Kidney (tissue), 13 donors: ENCODE measurements at regions not wholly inside any gene's neighbourhood (a gene's known extent, or its start where the extent isn't known, plus 50 kb on each side); places are given as distances from the start of the nearest gene placed in this dataset.

Experiments used
- DNase-seq, 5 donors: peaks; one replicate each; pipeline ENCODE4 v3.0.0-alpha.2; 2013 to 2020
- FAIRE-seq: peaks from 2 replicates; lab custom pipeline; 2012; peaks lifted over from hg19 to GRCh38; lab: Jason Lieb, UNC
- H3K27ac ChIP-seq, 2 donors: one replicate each; pipeline ENCODE4 v1.7.0; 2013; ENCODE audit warnings: low read depth in 2 of 2, low read length in 2 of 2, inconsistent platforms in 1 of 2
- H3K27me3 ChIP-seq: one replicate; pipeline ENCODE4 v1.7.1; 2013; ENCODE audit warnings: low read length, inconsistent platforms; ENCODE audit not compliant: control insufficient read depth, insufficient read depth
- H3K36me3 ChIP-seq, 3 donors: one replicate each; pipeline versions ENCODE4 v1.7.0 to v1.7.1; 2013; ENCODE audit warnings: low read length in 3 of 3, control low read depth in 1 of 3, inconsistent platforms in 1 of 3; ENCODE audit not compliant: insufficient read depth in 3 of 3, control insufficient read depth in 2 of 3
- H3K4me1 ChIP-seq, 3 donors: one replicate each; pipeline versions ENCODE4 v1.7.0 to v1.7.1; 2013; ENCODE audit warnings: low read length in 3 of 3, inconsistent platforms in 1 of 3, low read depth in 1 of 3; ENCODE audit not compliant: control insufficient read depth in 2 of 3, insufficient read depth in 2 of 3
- H3K4me3 ChIP-seq, 3 donors: one replicate each; pipeline versions ENCODE4 v1.7.0 to v1.8.1; 2013; ENCODE audit warnings: low read length in 3 of 3, control low read depth in 1 of 3, inconsistent platforms in 1 of 3
- H3K9ac ChIP-seq, 3 donors: one replicate each; pipeline versions ENCODE4 v1.7.0 to v1.7.1; 2013; ENCODE audit warnings: low read length in 3 of 3, control low read depth in 1 of 3, inconsistent platforms in 1 of 3
- H3K9me3 ChIP-seq, 3 donors: one replicate each; pipeline versions ENCODE4 v1.7.0 to v1.7.1; 2013; ENCODE audit warnings: low read length in 3 of 3, control low read depth in 1 of 3, inconsistent platforms in 1 of 3; ENCODE audit not compliant: control insufficient read depth in 2 of 3, insufficient read depth in 1 of 3
- CTCF ChIP-seq: IDR thresholded peaks from 3 replicates; pipeline ENCODE4 v1.5.1; 2012; ENCODE audit warnings: mild to moderate bottlenecking, moderate library complexity, borderline replicate concordance; ENCODE audit not compliant: insufficient read depth; ENCODE audit errors: extremely low read depth
- intact Hi-C: fragments of 100-400 bp; cut with DNase I; formaldehyde crosslinking; loops from one replicate; pipeline ENCODE4 v1.11.1; 2022
- donor health status: control.
- donor health status: control.
- donor health status: control.
- donor health status: control.
- donor health status: control.
- donor health status: DM: yes; HTN: yes; CAD: no.
- donor health status: Normal renal cell carcinoma (clear cell type).

GRCh38 chr13:85666356-85666755, 132.9 kb downstream of the SLITRK6 start:
- Histone ChIP-seq H3K27me3 (no peaks in the 10 kb centered on the region), H3K9ac (no peak overlapping the region), H3K4me1 (no peaks in the 10 kb centered on the region), H3K9me3 (no peaks in the 10 kb centered on the region), H3K36me3 (no peaks in the 10 kb centered on the region), H3K27ac (no peak overlapping the region), H3K4me3 (no peak overlapping the region)
- DNase-seq (peak in 2 of 5 donors; percentile 24 to 40), FAIRE-seq (no peak)
- intact Hi-C loops, result no loop called here
- TF ChIP-seq CTCF, result no peak

GRCh38 chr13:85665286-85665685, 133.9 kb downstream of the SLITRK6 start:
- H3K4me3 ChIP-seq, result no peak overlapping the region
- TF ChIP-seq CTCF, result no peak
- no peaks in the 10 kb centered on the region for H3K36me3 ChIP-seq
- no peaks in the 10 kb centered on the region for H3K9me3 ChIP-seq
- intact Hi-C loops, result no loop called here
- DNase-seq (peak in 2 of 5 donors; percentile 21 to 26), FAIRE-seq (no peak)
- H3K4me1 ChIP-seq, result no peaks in the 10 kb centered on the region
- H3K27me3 ChIP-seq, result no peaks in the 10 kb centered on the region
- H3K9ac ChIP-seq, result no peak overlapping the region
- H3K27ac ChIP-seq, result no peak overlapping the region

- DNase-seq (no peak), FAIRE-seq (no peak)
- no peak for TF ChIP-seq CTCF
- H3K4me3 ChIP-seq, result no peak overlapping the region
- H3K9ac ChIP-seq, result no peak overlapping the region
- H3K27me3 ChIP-seq, result no peaks in the 10 kb centered on the region
- intact Hi-C loops, result no loop called here
- H3K36me3 ChIP-seq, result no peaks in the 10 kb centered on the region
- no peaks in the 10 kb centered on the region for H3K9me3 ChIP-seq
- H3K4me1 ChIP-seq, result no peaks in the 10 kb centered on the region
- H3K27ac ChIP-seq, result no peak overlapping the region
Observed at GRCh38 chr13:85663856-85664255, 135.4 kb downstream of the SLITRK6 start.

GRCh38 chr13:85662186-85662585, 137.0 kb downstream of the SLITRK6 start:
- Histone ChIP-seq H3K9ac (no peak overlapping the region), H3K4me3 (no peak overlapping the region), H3K36me3 (no peaks in the 10 kb centered on the region), H3K9me3 (no peaks in the 10 kb centered on the region), H3K27me3 (no peaks in the 10 kb centered on the region), H3K27ac (no peak overlapping the region), H3K4me1 (no peaks in the 10 kb centered on the region)
- no peak for FAIRE-seq
- TF ChIP-seq CTCF, result no peak
- DNase-seq, result no peak
- intact Hi-C loops, result no loop called here
